ENCODE measurements at regions not wholly inside any gene's neighbourhood (a gene's known extent, or its start where the extent isn't known, plus 50 kb on each side); places are given as distances from the start of the nearest gene placed in this dataset.

GRCh38 chr2:5315041-5315440 is 377.1 kb upstream of the SOX11 start:
- no peak for DNase-seq

- no peak for DNase-seq
These were observed 376.7 kb upstream of the SOX11 start for GRCh38 chr2:5315512-5315911.

GRCh38 chr2:5316001-5316490 is 376.1 kb upstream of the SOX11 start:
- DNase-seq = no peak

GRCh38 chr2:5319493-5319892 is 372.7 kb upstream of the SOX11 start:
- DNase-seq = no peak

GRCh38 chr2:5322396-5322795 is 369.8 kb upstream of the SOX11 start:
- DNase-seq = no peak

GRCh38 chr2:5325523-5325922 is 366.7 kb upstream of the SOX11 start:
- no peak for DNase-seq

- DNase-seq = no peak
These were observed 363.4 kb upstream of the SOX11 start for GRCh38 chr2:5328826-5329225.

GRCh38 chr2:5329763-5330162 is 362.4 kb upstream of the SOX11 start:
- DNase-seq = no peak

- DNase-seq = no peak
These were observed 361.2 kb upstream of the SOX11 start for GRCh38 chr2:5330961-5331360.

- no peak for DNase-seq
These were observed 359.3 kb upstream of the SOX11 start for GRCh38 chr2:5332925-5333324.

- DNase-seq = no peak
These were observed 352.7 kb upstream of the SOX11 start for GRCh38 chr2:5339473-5339872.

GRCh38 chr2:5343785-5344335 is 348.3 kb upstream of the SOX11 start:
- DNase-seq = no peak

GRCh38 chr2:5352286-5352685 is 339.9 kb upstream of the SOX11 start:
- no peak for DNase-seq

GRCh38 chr2:5353565-5353964 is 338.6 kb upstream of the SOX11 start:
- DNase-seq = no peak

GRCh38 chr2:5359397-5359796 is 332.8 kb upstream of the SOX11 start:
- no peak for DNase-seq

- no peak for DNase-seq
These were observed 332.1 kb upstream of the SOX11 start for GRCh38 chr2:5360081-5360480.

- no peak for DNase-seq
These were observed 327.8 kb upstream of the SOX11 start for GRCh38 chr2:5364361-5364760.

- DNase-seq = peak in 1 of 4 experiments; percentile 5
These were observed 326.2 kb upstream of the SOX11 start for GRCh38 chr2:5365871-5366461.

- DNase-seq = no peak
These were observed 324.9 kb upstream of the SOX11 start for GRCh38 chr2:5367321-5367720.

- DNase-seq = no peak
These were observed 323.9 kb upstream of the SOX11 start for GRCh38 chr2:5368263-5368662.

- DNase-seq = no peak
These were observed 322.7 kb upstream of the SOX11 start for GRCh38 chr2:5369510-5369909.

GRCh38 chr2:5370158-5370557 is 322.0 kb upstream of the SOX11 start:
- no peak for DNase-seq

- no peak for DNase-seq
These were observed 320.0 kb upstream of the SOX11 start for GRCh38 chr2:5372141-5372540.

GRCh38 chr2:5373200-5373599 is 319.0 kb upstream of the SOX11 start:
- no peak for DNase-seq

- DNase-seq = no peak
These were observed 317.4 kb upstream of the SOX11 start for GRCh38 chr2:5374762-5375161.
